Ovary (tissue), 3 donors: ENCODE measurements at regions not wholly inside any gene's neighbourhood (a gene's known extent, or its start where the extent isn't known, plus 50 kb on each side); places are given as distances from the start of the nearest gene placed in this dataset.

Source experiments
- POLR2A ChIP-seq: fragments of 450-650 bp; IDR thresholded peaks from one replicate; pipeline ENCODE4 v1.6.1; 2017; ENCODE audit warnings: antibody characterized with exemption, mild to moderate bottlenecking, moderate library complexity
- TF ChIP-seq, protein P1 (sequence below), 3 donors: fragments of 450-650 bp in 2 of 3; fragments of 200-600 bp in 1 of 3; IDR thresholded peaks; one replicate each; pipeline versions ENCODE4 v1.5.1 to v1.8.0; 2016 to 2022; ENCODE audit warnings: antibody characterized with exemption in 3 of 3, mild to moderate bottlenecking in 1 of 3
- donor health status: DM: no; HTN: no; CAD: no.

DNA sequence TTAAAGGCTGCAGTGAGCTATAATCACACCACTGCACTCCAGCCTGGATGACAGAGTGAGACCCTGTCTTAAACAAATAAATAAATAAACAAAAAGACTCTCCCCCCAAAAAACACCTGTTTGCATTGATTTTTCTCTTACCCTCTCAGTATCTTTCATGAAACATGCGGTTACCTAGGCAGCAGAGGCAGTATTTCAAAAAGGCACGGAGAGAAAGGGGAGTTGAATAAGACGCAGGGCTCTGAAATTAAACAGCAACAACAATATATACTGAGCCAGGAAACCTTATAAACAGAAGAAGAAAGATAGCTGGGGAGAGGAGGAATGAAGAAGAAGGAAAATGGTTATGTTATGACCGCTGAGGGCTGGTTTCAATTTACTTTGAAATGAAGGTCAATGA is 277.6 kb downstream of the BTG1 start:
- TF ChIP-seq POLR2A, result no peak
- TF ChIP-seq, protein P1, sequence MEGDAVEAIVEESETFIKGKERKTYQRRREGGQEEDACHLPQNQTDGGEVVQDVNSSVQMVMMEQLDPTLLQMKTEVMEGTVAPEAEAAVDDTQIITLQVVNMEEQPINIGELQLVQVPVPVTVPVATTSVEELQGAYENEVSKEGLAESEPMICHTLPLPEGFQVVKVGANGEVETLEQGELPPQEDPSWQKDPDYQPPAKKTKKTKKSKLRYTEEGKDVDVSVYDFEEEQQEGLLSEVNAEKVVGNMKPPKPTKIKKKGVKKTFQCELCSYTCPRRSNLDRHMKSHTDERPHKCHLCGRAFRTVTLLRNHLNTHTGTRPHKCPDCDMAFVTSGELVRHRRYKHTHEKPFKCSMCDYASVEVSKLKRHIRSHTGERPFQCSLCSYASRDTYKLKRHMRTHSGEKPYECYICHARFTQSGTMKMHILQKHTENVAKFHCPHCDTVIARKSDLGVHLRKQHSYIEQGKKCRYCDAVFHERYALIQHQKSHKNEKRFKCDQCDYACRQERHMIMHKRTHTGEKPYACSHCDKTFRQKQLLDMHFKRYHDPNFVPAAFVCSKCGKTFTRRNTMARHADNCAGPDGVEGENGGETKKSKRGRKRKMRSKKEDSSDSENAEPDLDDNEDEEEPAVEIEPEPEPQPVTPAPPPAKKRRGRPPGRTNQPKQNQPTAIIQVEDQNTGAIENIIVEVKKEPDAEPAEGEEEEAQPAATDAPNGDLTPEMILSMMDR (IDR thresholded peaks at IDR 0.05), result no peak
